NCI-H526 treated with DMSO at 0.1 percent for 48 hours (cell line): ENCODE measurements at regions not wholly inside any gene's neighbourhood (a gene's known extent, or its start where the extent isn't known, plus 50 kb on each side); places are given as distances from the start of the nearest gene placed in this dataset.
"Not testable (repeated sequence)": the region's sequence is repeated elsewhere in the genome, so short reads cannot be mapped to it uniquely, and the experiment has no call there.

ENCODE experiments used
- DNase-seq: peaks from one replicate; lab custom pipeline; 2025; lab: John Stamatoyannopoulos, UW

GRCh38 chr2:56969513-56969912 is 785.7 kb downstream of the CCDC85A start:
- DNase-seq = no peak

- DNase-seq = no peak
Measured at GRCh38 chr2:56971383-56971974, 787.7 kb downstream of the CCDC85A start.

- no peak for DNase-seq
Measured at GRCh38 chr2:56981554-56981953, 797.8 kb downstream of the CCDC85A start.

- no peak for DNase-seq
Measured at GRCh38 chr2:56985609-56986008, 801.8 kb downstream of the CCDC85A start.

GRCh38 chr2:57022496-57022895 is 838.7 kb downstream of the CCDC85A start:
- DNase-seq = no peak

- no peak for DNase-seq
Measured at GRCh38 chr2:57044931-57045635, 861.3 kb downstream of the CCDC85A start.

GRCh38 chr2:57049273-57049672 is 865.5 kb downstream of the CCDC85A start:
- DNase-seq = no peak

- DNase-seq = no peak
Measured at GRCh38 chr2:57050007-57050406, 866.2 kb downstream of the CCDC85A start.

GRCh38 chr2:57066301-57066700 is 882.5 kb downstream of the CCDC85A start:
- DNase-seq = not testable (repeated sequence)

- DNase-seq = no peak
Measured at GRCh38 chr2:57075226-57075625, 891.4 kb downstream of the CCDC85A start.

GRCh38 chr2:57080035-57080434 is 896.2 kb downstream of the CCDC85A start:
- DNase-seq = no peak

- no peak for DNase-seq
Measured at GRCh38 chr2:57084697-57085281, 901.0 kb downstream of the CCDC85A start.

GRCh38 chr2:57093020-57093419 is 909.2 kb downstream of the CCDC85A start:
- DNase-seq = no peak

GRCh38 chr2:57097855-57098254 is 914.1 kb downstream of the CCDC85A start:
- DNase-seq = no peak

- DNase-seq = no peak
Measured at GRCh38 chr2:57100436-57100835, 916.6 kb downstream of the CCDC85A start.

- DNase-seq = no peak
Measured at GRCh38 chr2:57105694-57106093, 921.9 kb downstream of the CCDC85A start.

GRCh38 chr2:57107353-57107752 is 923.6 kb downstream of the CCDC85A start:
- no peak for DNase-seq

GRCh38 chr2:57111531-57111930 is 927.7 kb downstream of the CCDC85A start:
- DNase-seq = no peak

GRCh38 chr2:57119141-57119540 is 927.5 kb upstream of the VRK2 start:
- DNase-seq = no peak

- no peak for DNase-seq
Measured at GRCh38 chr2:57126410-57126809, 920.2 kb upstream of the VRK2 start.

GRCh38 chr2:57139179-57139578 is 907.4 kb upstream of the VRK2 start:
- no peak for DNase-seq

GRCh38 chr2:57141269-57141668 is 905.3 kb upstream of the VRK2 start:
- DNase-seq = no peak

- DNase-seq = no peak
Measured at GRCh38 chr2:57146951-57147350, 899.7 kb upstream of the VRK2 start.
